Cardiac fibroblast (primary cell): ENCODE measurements at regions not wholly inside any gene's neighbourhood (a gene's known extent, or its start where the extent isn't known, plus 50 kb on each side); places are given as distances from the start of the nearest gene placed in this dataset.

ENCODE experiments used
- DNase-seq, 2 donors: peaks; one replicate each; pipeline versions ENCODE4 v3.0.0 to v3.0.0-alpha.2; 2010; ENCODE audit warnings: low read depth in 2 of 2
- H3K4me3 ChIP-seq, 2 donors: replicated peaks in 1 of 2; 1 replicate in 1 of 2; 2 replicates in 1 of 2; pipeline ENCODE4 v1.5.1; 2011; ENCODE audit warnings: low read depth in 2 of 2, low read length in 2 of 2, mild to moderate bottlenecking in 2 of 2, moderate library complexity in 1 of 2
- CTCF ChIP-seq: IDR thresholded peaks from one replicate; pipeline ENCODE4 v1.5.1; 2011; ENCODE audit warnings: low read depth, mild to moderate bottlenecking, low read length, inconsistent platforms

- H3K4me3 ChIP-seq = no peak overlapping the region
- no peak for TF ChIP-seq CTCF
- DNase-seq = peak; percentile 26 to 43
These were observed 266.2 kb downstream of the FBXO15 start for GRCh38 chr18:73881396-73881917.

- TF ChIP-seq CTCF = no peak
- H3K4me3 ChIP-seq = no peak overlapping the region
- DNase-seq = peak; percentile 26
These were observed 267.2 kb downstream of the FBXO15 start for GRCh38 chr18:73880387-73880786.

GRCh38 chr18:73879766-73880165, 267.9 kb downstream of the FBXO15 start:
- no peak for TF ChIP-seq CTCF
- DNase-seq = peak; percentile 48 to 52
- no peak overlapping the region for H3K4me3 ChIP-seq

GRCh38 chr18:73879328-73879727, 268.3 kb downstream of the FBXO15 start:
- DNase-seq = peak in 1 of 2 donors; percentile 17
- no peak for TF ChIP-seq CTCF
- no peak overlapping the region for H3K4me3 ChIP-seq

GRCh38 chr18:73869182-73869581, 278.5 kb downstream of the FBXO15 start:
- H3K4me3 ChIP-seq = no peak overlapping the region
- no peak for DNase-seq
- no peak for TF ChIP-seq CTCF

GRCh38 chr18:73861771-73862170, 285.9 kb downstream of the FBXO15 start:
- TF ChIP-seq CTCF = no peak
- no peak for DNase-seq
- H3K4me3 ChIP-seq = no peak overlapping the region

- H3K4me3 ChIP-seq = no peak overlapping the region
- no peak for TF ChIP-seq CTCF
- DNase-seq = no peak
These were observed 287.7 kb downstream of the FBXO15 start for GRCh38 chr18:73859837-73860397.
